Neural progenitor cell (in vitro differentiated cells): ENCODE measurements at regions not wholly inside any gene's neighbourhood (a gene's known extent, or its start where the extent isn't known, plus 50 kb on each side); places are given as distances from the start of the nearest gene placed in this dataset.

Experiments used
- EZH2 ChIP-seq: fragments of 200-600 bp; sonication (generic); IDR thresholded peaks from 2 replicates; pipeline ENCODE4 v1.6.1; 2017; ENCODE audit warnings: antibody characterized with exemption, mild to moderate bottlenecking, moderate library complexity
- EZH2phosphoT487 ChIP-seq: fragments of 200-600 bp; sonication (generic); IDR thresholded peaks from 2 replicates; pipeline ENCODE4 v1.6.1; 2017; ENCODE audit warnings: antibody characterized with exemption
- TF ChIP-seq, protein P1 (sequence below): fragments of 200-600 bp; sonication (generic); IDR thresholded peaks from 2 replicates; pipeline ENCODE4 v1.5.1; 2017; ENCODE audit warnings: antibody characterized with exemption, mild to moderate bottlenecking

DNA sequence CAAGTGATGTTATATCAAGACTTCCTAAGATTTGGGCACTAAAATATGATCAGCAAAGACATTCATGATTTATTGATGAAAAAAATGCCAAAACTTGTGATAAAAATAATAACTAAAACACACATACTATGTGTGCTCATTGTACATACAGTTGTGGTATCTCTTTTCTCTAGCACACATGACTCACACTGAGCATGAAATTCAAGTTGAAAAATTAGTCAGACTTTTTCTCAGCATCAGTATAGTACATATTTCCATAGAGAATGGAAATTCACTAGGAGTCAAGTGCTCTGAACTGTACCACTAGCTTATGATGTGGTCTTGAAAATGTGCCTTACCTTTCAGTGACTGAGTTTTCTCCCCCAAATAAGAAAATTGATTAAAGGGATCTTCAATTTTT lies 471.8 kb upstream of the FLRT2 start:
- TF ChIP-seq EZH2phosphoT487 (no peak), EZH2 (no peak)
- TF ChIP-seq, protein P1, sequence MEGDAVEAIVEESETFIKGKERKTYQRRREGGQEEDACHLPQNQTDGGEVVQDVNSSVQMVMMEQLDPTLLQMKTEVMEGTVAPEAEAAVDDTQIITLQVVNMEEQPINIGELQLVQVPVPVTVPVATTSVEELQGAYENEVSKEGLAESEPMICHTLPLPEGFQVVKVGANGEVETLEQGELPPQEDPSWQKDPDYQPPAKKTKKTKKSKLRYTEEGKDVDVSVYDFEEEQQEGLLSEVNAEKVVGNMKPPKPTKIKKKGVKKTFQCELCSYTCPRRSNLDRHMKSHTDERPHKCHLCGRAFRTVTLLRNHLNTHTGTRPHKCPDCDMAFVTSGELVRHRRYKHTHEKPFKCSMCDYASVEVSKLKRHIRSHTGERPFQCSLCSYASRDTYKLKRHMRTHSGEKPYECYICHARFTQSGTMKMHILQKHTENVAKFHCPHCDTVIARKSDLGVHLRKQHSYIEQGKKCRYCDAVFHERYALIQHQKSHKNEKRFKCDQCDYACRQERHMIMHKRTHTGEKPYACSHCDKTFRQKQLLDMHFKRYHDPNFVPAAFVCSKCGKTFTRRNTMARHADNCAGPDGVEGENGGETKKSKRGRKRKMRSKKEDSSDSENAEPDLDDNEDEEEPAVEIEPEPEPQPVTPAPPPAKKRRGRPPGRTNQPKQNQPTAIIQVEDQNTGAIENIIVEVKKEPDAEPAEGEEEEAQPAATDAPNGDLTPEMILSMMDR: no peak
